HCT116 (cell line): ENCODE measurements at regions not wholly inside any gene's neighbourhood (a gene's known extent, or its start where the extent isn't known, plus 50 kb on each side); places are given as distances from the start of the nearest gene placed in this dataset.

ENCODE experiments used
- ATAC-seq: fragments of 200-7000 bp; cut with Tn5 transposase; 2 replicates; pipeline ENCODE4 v1.9.1; 2020; ENCODE audit warnings: mild to moderate bottlenecking, moderate library complexity
- BruUV-seq: library from RNA; stranded (reverse); fragments of 400-500 nt; replicated peaks from 2 replicates; lab custom pipeline; 2021; lab: Mats Ljungman, UMichigan
- CTCF ChIA-PET: fragments of 300-600 bp; sonication (Branson Sonifier 250); formaldehyde crosslinking; loops from one replicate; lab custom pipeline; 2021; ENCODE audit warnings: antibody characterized with exemption; lab: Charles Lee
- POLR2A ChIA-PET: fragments of 300-600, 350-600 bp; sonication (Branson Sonifier 250); formaldehyde crosslinking; loops from one replicate; lab custom pipeline; 2021; ENCODE audit warnings: antibody characterized with exemption; lab: Charles Lee
- RAD21 ChIA-PET, 2 experiments: fragments of 300-600 bp; sonication (Branson Sonifier 250); formaldehyde crosslinking; loops; one replicate each; lab custom pipeline; 2023; ENCODE audit warnings: low total read pairs in 2 of 2; ENCODE audit not compliant: uncharacterized antibody in 2 of 2, unreplicated experiment in 2 of 2, low non-redundant PET in 1 of 2; lab: Charles Lee
- DNase-seq: peaks from one replicate; pipeline ENCODE4 v3.0.0-alpha.2; 2010; ENCODE audit warnings: low read depth, low spot score
- H2AFZ ChIP-seq: fragments of 200-600 bp; shearing (Covaris generic), sonication (generic); 2 replicates; pipeline ENCODE4 v1.6.1; 2017; ENCODE audit warnings: low read depth, mixed run types, mixed read lengths, antibody characterized with exemption, low read length; ENCODE audit not compliant: poor library complexity, severe bottlenecking
- H3K27ac ChIP-seq: 2 replicates; pipeline ENCODE4 v1.5.1; 2012; ENCODE audit warnings: low read depth, low read length
- H3K27me3 ChIP-seq: fragments of 200-600 bp; sonication (generic); 2 replicates; pipeline ENCODE4 v1.6.1; 2016; ENCODE audit warnings: mixed run types, low read length, mixed read lengths; ENCODE audit not compliant: insufficient read depth
- H3K36me3 ChIP-seq, 2 experiments: fragments of 200-500 bp in 1 of 2; fragments of 200-600 bp in 1 of 2; sonication (Bioruptor generic) in 1 of 2; sonication (generic) in 1 of 2; 2 replicates each; pipeline versions ENCODE4 v1.5.1 to v1.6.1; 2014 to 2016; ENCODE audit warnings: low read length in 2 of 2, inconsistent platforms in 1 of 2, mixed read lengths in 1 of 2, mixed run types in 1 of 2; ENCODE audit not compliant: insufficient read depth in 2 of 2, control insufficient read depth in 1 of 2
- H3K4me1 ChIP-seq, 2 experiments: fragments of 200-600 bp in 1 of 2; sonication (generic) in 1 of 2; 2 replicates each; pipeline versions ENCODE4 v1.5.1 to v1.6.1; 2012 to 2017; ENCODE audit warnings: low read length in 2 of 2, inconsistent platforms in 1 of 2, mild to moderate bottlenecking in 1 of 2, mixed read lengths in 1 of 2, mixed run types in 1 of 2, moderate library complexity in 1 of 2; ENCODE audit not compliant: insufficient read depth in 2 of 2, control insufficient read depth in 1 of 2
- H3K4me2 ChIP-seq: fragments of 200-600 bp; sonication (generic); 2 replicates; pipeline ENCODE4 v1.6.1; 2017; ENCODE audit warnings: mixed run types, low read length, mixed read lengths
- H3K4me3 ChIP-seq, 2 experiments: fragments of 200-600 bp in 1 of 2; sonication (generic) in 1 of 2; replicated peaks in 1 of 2; 2 replicates each; pipeline ENCODE4 v1.5.1; 2011 to 2016; ENCODE audit warnings: low read length in 2 of 2, control low read depth in 1 of 2, low read depth in 1 of 2, mild to moderate bottlenecking in 1 of 2, mixed read lengths in 1 of 2, mixed run types in 1 of 2
- H3K79me2 ChIP-seq: fragments of 200-600 bp; sonication (generic); 2 replicates; pipeline ENCODE4 v1.6.1; 2017; ENCODE audit warnings: mild to moderate bottlenecking, mixed run types, low read length, moderate library complexity, mixed read lengths; ENCODE audit not compliant: insufficient read depth
- H3K9ac ChIP-seq: fragments of 200-600 bp; sonication (generic); 2 replicates; pipeline ENCODE4 v1.6.1; 2016; ENCODE audit warnings: low read length, mixed read lengths
- H3K9me2 ChIP-seq: fragments of 200-600 bp; sonication (generic), shearing (Covaris generic); 2 replicates; pipeline ENCODE4 v1.6.1; 2017; ENCODE audit warnings: mixed run types, mild to moderate bottlenecking, moderate library complexity; ENCODE audit not compliant: insufficient read depth
- H3K9me3 ChIP-seq, 2 experiments: fragments of 200-500 bp in 1 of 2; fragments of 200-600 bp in 1 of 2; sonication (Bioruptor generic) in 1 of 2; sonication (generic) in 1 of 2; 2 replicates each; pipeline ENCODE4 v1.6.1; 2014 to 2017; ENCODE audit warnings: low read length in 2 of 2, mixed read lengths in 2 of 2, inconsistent platforms in 1 of 2, low read depth in 1 of 2, mild to moderate bottlenecking in 1 of 2, mixed run types in 1 of 2, moderate library complexity in 1 of 2; ENCODE audit not compliant: control insufficient read depth in 1 of 2, insufficient read depth in 1 of 2
- H4K20me1 ChIP-seq: fragments of 200-600 bp; sonication (generic), shearing (Covaris generic); 2 replicates; pipeline ENCODE4 v1.6.1; 2017; ENCODE audit warnings: mixed run types, mild to moderate bottlenecking, moderate library complexity; ENCODE audit not compliant: insufficient read depth
- JUND ChIP-seq: IDR thresholded peaks from 2 replicates; pipeline ENCODE4 v1.6.1; 2012
- TCF7L2 ChIP-seq: IDR thresholded peaks from 2 replicates; pipeline ENCODE4 v1.7.0; 2011; ENCODE audit warnings: borderline replicate concordance, inconsistent platforms; ENCODE audit not compliant: insufficient read depth, insufficient read length; ENCODE audit errors: extremely low read depth
- intact Hi-C: fragments of 100-400 bp; cut with micrococcal nuclease; formaldehyde crosslinking; loops from 2 replicates; pipeline ENCODE4 v1.10.0; 2022
- TF ChIP-seq, protein P1 (sequence below): IDR thresholded peaks from 2 replicates; pipeline ENCODE4 v1.6.1; 2012

DNA sequence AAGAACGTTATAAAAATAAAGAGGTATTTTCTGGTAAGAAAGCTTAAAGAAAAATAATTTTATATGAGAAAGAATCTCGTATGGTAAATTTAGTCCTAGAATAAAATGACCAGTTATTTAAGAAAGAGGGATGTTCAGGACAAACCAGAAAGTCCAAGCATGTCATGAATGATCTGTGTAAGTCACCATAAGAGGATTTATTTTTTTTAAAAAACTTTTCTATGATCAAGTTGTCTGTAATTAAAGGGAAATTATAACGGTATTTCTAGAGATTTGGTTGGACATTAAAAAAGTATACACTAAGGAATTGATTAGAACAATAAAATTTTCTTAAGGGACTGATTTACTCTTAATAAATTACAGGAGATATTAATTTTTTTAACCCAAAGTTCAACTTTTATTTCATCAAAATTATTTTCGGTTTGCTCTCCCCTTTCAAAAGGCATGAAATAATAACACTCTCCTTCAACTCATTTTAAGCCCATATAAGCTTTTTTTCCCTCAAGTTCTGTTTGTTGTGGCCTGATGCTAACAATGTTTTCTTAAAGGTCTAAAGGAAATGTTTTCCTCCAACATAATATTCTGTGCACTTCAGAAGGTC lies 49.9 kb upstream of the CPSF6 start:
- no peak for DNase-seq
- BruUV-seq: no TSS peak
- Histone ChIP-seq H3K27ac (no peak overlapping the region), H3K9me3 (peaks cover 14 to 17% of the 10 kb centered on the region in 2 experiments; a peak in 2 of 4 replicates), H3K4me2 (no peak overlapping the region), H3K4me3 (no peak overlapping the region), H3K36me3 (no peaks in the 10 kb centered on the region), H3K27me3 (no peaks in the 10 kb centered on the region), H2AFZ (no peak overlapping the region), H3K9me2 (no peaks in the 10 kb centered on the region), H4K20me1 (no peaks in the 10 kb centered on the region), H3K79me2 (no peaks in the 10 kb centered on the region), H3K4me1 (no peaks in the 10 kb centered on the region), H3K9ac (no peak overlapping the region)
- no peak for TF ChIP-seq TCF7L2
- TF ChIP-seq, protein P1, sequence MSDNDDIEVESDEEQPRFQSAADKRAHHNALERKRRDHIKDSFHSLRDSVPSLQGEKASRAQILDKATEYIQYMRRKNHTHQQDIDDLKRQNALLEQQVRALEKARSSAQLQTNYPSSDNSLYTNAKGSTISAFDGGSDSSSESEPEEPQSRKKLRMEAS: no peak
- TF ChIP-seq JUND: no peak
- RAD21 ChIA-PET: no interaction called here
- intact Hi-C loops: no loop called here
- POLR2A ChIA-PET: no interaction called here
- CTCF ChIA-PET: no interaction called here
- ATAC-seq: no peak
